ENCODE measurements at regions not wholly inside any gene's neighbourhood (a gene's known extent, or its start where the extent isn't known, plus 50 kb on each side); places are given as distances from the start of the nearest gene placed in this dataset.

DNA sequence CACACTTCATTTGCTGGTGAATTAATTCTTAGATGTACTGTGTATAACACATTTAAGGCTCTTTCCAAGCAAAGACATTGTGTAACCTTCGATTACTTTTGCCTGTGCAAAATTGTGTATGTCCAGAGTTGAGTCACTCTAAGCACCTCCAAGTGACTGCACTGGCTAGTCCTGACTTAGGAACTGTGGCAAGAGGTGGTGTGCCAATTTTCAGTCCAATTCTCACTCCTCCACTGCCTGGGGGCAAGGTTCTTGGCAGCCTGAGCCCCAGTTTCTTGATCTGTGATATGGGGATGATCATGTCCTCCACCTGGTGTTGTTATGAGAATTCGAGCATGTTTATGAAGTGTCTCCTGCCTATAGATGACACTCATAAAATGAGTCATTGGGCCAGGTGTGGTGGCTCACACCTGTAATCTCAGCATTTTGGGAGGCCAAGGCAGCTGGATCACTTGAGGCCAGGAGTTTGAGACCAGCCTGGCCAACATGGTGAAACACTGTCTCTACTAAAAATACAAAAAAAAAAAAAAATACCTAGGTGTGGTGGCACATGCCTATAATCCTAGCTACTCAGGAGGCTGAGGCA is 105.3 kb upstream of the CDYL start:
- TF ChIP-seq, protein P1, sequence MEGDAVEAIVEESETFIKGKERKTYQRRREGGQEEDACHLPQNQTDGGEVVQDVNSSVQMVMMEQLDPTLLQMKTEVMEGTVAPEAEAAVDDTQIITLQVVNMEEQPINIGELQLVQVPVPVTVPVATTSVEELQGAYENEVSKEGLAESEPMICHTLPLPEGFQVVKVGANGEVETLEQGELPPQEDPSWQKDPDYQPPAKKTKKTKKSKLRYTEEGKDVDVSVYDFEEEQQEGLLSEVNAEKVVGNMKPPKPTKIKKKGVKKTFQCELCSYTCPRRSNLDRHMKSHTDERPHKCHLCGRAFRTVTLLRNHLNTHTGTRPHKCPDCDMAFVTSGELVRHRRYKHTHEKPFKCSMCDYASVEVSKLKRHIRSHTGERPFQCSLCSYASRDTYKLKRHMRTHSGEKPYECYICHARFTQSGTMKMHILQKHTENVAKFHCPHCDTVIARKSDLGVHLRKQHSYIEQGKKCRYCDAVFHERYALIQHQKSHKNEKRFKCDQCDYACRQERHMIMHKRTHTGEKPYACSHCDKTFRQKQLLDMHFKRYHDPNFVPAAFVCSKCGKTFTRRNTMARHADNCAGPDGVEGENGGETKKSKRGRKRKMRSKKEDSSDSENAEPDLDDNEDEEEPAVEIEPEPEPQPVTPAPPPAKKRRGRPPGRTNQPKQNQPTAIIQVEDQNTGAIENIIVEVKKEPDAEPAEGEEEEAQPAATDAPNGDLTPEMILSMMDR (IDR thresholded peaks at IDR 0.05), result no peak
- TF ChIP-seq EP300 (IDR thresholded peaks at IDR 0.05; ENCODE audit: low read depth), result no peak

Data from transverse colon (tissue), 3 donors.